ENCODE measurements at regions not wholly inside any gene's neighbourhood (a gene's known extent, or its start where the extent isn't known, plus 50 kb on each side); places are given as distances from the start of the nearest gene placed in this dataset.

- TF ChIP-seq CTCF (IDR thresholded peaks at IDR 0.05; ENCODE audit: insufficient read depth, low read length, missing control alignments) = no peak
- no peak overlapping the region for H3K4me3 ChIP-seq (ENCODE audit: low read depth, low read length)
- POLR2A ChIA-PET = no interaction called here
- CTCF ChIA-PET = interaction anchor here (1.2 to 8.4 kb wide), 4 partner anchors 14 to 131 kb away, joined by 3 to 132 read pairs (median 34); no protein-coding TSS in a partner anchor
- DNase-seq (ENCODE audit: low read depth, low spot score) = no peak
Observed at GRCh38 chr5:86881493-86882090, 263.9 kb downstream of the COX7C start.

GRCh38 chr5:86884608-86885007 lies 266.9 kb downstream of the COX7C start:
- DNase-seq (ENCODE audit: low read depth, low spot score) = no peak
- no peak overlapping the region for H3K4me3 ChIP-seq (ENCODE audit: low read depth, low read length)
- ChIA-PET CTCF (no interaction called here), POLR2A (no interaction called here)
- no peak for TF ChIP-seq CTCF (IDR thresholded peaks at IDR 0.05; ENCODE audit: insufficient read depth, low read length, missing control alignments)

GRCh38 chr5:86885011-86885410 lies 267.3 kb downstream of the COX7C start:
- POLR2A ChIA-PET = no interaction called here
- no peak for DNase-seq (ENCODE audit: low read depth, low spot score)
- TF ChIP-seq CTCF (IDR thresholded peaks at IDR 0.05; ENCODE audit: insufficient read depth, low read length, missing control alignments) = no peak
- CTCF ChIA-PET = interaction anchor here (1.4 kb wide), 1 partner anchor 84 kb away, joined by 3 read pairs; no protein-coding TSS in a partner anchor
- H3K4me3 ChIP-seq (ENCODE audit: low read depth, low read length) = no peak overlapping the region

- no peak for TF ChIP-seq CTCF (IDR thresholded peaks at IDR 0.05; ENCODE audit: insufficient read depth, low read length, missing control alignments)
- ChIA-PET POLR2A (no interaction called here), CTCF (interaction anchor here (1.4 kb wide), 1 partner anchor 83 kb away, joined by 3 read pairs; no protein-coding TSS in a partner anchor)
- H3K4me3 ChIP-seq (ENCODE audit: low read depth, low read length) = no peak overlapping the region
- DNase-seq (ENCODE audit: low read depth, low spot score) = no peak
Observed at GRCh38 chr5:86885489-86886230, 267.9 kb downstream of the COX7C start.

- no peak for TF ChIP-seq CTCF (IDR thresholded peaks at IDR 0.05; ENCODE audit: insufficient read depth, low read length, missing control alignments)
- ChIA-PET CTCF (interaction anchor here (1.4 to 2.0 kb wide), 2 partner anchors 10 to 78 kb away, joined by 3 to 6 read pairs; no protein-coding TSS in a partner anchor), POLR2A (no interaction called here)
- no peak overlapping the region for H3K4me3 ChIP-seq (ENCODE audit: low read depth, low read length)
- DNase-seq (ENCODE audit: low read depth, low spot score) = no peak
Observed at GRCh38 chr5:86890375-86890774, 272.6 kb downstream of the COX7C start.

- TF ChIP-seq CTCF (IDR thresholded peaks at IDR 0.05; ENCODE audit: insufficient read depth, low read length, missing control alignments) = no peak
- DNase-seq (ENCODE audit: low read depth, low spot score) = no peak
- ChIA-PET CTCF (interaction anchor here (1.7 to 2.4 kb wide), 2 partner anchors 13 to 17 kb away, joined by 4 to 7 read pairs; no protein-coding TSS in a partner anchor), POLR2A (no interaction called here)
- no peak overlapping the region for H3K4me3 ChIP-seq (ENCODE audit: low read depth, low read length)
Observed at GRCh38 chr5:86894056-86894455, 276.3 kb downstream of the COX7C start.
